ENCODE measurements at regions not wholly inside any gene's neighbourhood (a gene's known extent, or its start where the extent isn't known, plus 50 kb on each side); places are given as distances from the start of the nearest gene placed in this dataset.

GRCh38 chr9:1598270-1598669 is 416.9 kb upstream of the SMARCA2 start:
- no peak for DNase-seq

- DNase-seq = no peak
Measured at GRCh38 chr9:1599961-1600360, 415.2 kb upstream of the SMARCA2 start.

- no peak for DNase-seq
Measured at GRCh38 chr9:1604942-1605560, 410.1 kb upstream of the SMARCA2 start.

- no peak for DNase-seq
Measured at GRCh38 chr9:1606253-1606652, 408.9 kb upstream of the SMARCA2 start.

GRCh38 chr9:1612886-1613285 is 402.3 kb upstream of the SMARCA2 start:
- DNase-seq = no peak

- no peak for DNase-seq
Measured at GRCh38 chr9:1617419-1617818, 397.7 kb upstream of the SMARCA2 start.

GRCh38 chr9:1619915-1620710 is 395.0 kb upstream of the SMARCA2 start:
- no peak for DNase-seq

GRCh38 chr9:1637401-1637800 is 377.7 kb upstream of the SMARCA2 start:
- no peak for DNase-seq

- no peak for DNase-seq
Measured at GRCh38 chr9:1639166-1639565, 376.0 kb upstream of the SMARCA2 start.

GRCh38 chr9:1647776-1648175 is 367.4 kb upstream of the SMARCA2 start:
- no peak for DNase-seq

- DNase-seq = no peak
Measured at GRCh38 chr9:1653282-1653681, 361.9 kb upstream of the SMARCA2 start.

- DNase-seq = no peak
Measured at GRCh38 chr9:1658661-1659362, 356.3 kb upstream of the SMARCA2 start.

GRCh38 chr9:1659363-1659690 is 355.8 kb upstream of the SMARCA2 start:
- no peak for DNase-seq

- no peak for DNase-seq
Measured at GRCh38 chr9:1668441-1668840, 346.7 kb upstream of the SMARCA2 start.

- DNase-seq = no peak
Measured at GRCh38 chr9:1673300-1673699, 341.8 kb upstream of the SMARCA2 start.

- no peak for DNase-seq
Measured at GRCh38 chr9:1676771-1677170, 338.4 kb upstream of the SMARCA2 start.

GRCh38 chr9:1683951-1684350 is 331.2 kb upstream of the SMARCA2 start:
- DNase-seq = no peak

GRCh38 chr9:1698991-1699390 is 316.2 kb upstream of the SMARCA2 start:
- DNase-seq = no peak

GRCh38 chr9:1701113-1701512 is 314.0 kb upstream of the SMARCA2 start:
- DNase-seq = no peak

GRCh38 chr9:1702701-1703100 is 312.4 kb upstream of the SMARCA2 start:
- DNase-seq = no peak

- DNase-seq = no peak
Measured at GRCh38 chr9:1707291-1707690, 307.9 kb upstream of the SMARCA2 start.

GRCh38 chr9:1708219-1708618 is 306.9 kb upstream of the SMARCA2 start:
- no peak for DNase-seq

- no peak for DNase-seq
Measured at GRCh38 chr9:1709347-1709746, 305.8 kb upstream of the SMARCA2 start.

GRCh38 chr9:1712861-1713450 is 302.2 kb upstream of the SMARCA2 start:
- no peak for DNase-seq
